ENCODE measurements at regions not wholly inside any gene's neighbourhood (a gene's known extent, or its start where the extent isn't known, plus 50 kb on each side); places are given as distances from the start of the nearest gene placed in this dataset.

DNA sequence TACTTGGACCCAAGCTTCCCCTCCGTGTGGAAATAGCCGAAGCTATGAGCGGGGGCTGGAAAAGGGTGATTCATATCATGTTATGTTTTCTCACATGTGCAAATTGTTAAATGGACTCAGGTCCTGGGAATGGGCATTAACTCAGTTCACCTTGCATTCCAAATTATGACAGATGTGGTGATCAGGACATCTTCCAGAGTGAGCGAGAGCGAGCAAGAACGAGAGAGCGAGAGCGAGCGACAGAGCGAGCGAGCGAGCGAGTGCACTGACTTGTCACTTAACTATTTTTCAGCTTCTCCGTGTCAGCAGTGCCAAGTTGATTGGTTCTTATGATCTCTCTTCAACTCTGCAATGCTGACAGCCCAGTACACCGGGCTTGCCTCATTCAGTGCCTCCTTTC is 437.4 kb upstream of the NRSN1 start:
- no peaks in the 10 kb centered on the region for H3K9me3 ChIP-seq (ENCODE audit: insufficient read depth, low read depth, low read length)
- TF ChIP-seq, protein P1, sequence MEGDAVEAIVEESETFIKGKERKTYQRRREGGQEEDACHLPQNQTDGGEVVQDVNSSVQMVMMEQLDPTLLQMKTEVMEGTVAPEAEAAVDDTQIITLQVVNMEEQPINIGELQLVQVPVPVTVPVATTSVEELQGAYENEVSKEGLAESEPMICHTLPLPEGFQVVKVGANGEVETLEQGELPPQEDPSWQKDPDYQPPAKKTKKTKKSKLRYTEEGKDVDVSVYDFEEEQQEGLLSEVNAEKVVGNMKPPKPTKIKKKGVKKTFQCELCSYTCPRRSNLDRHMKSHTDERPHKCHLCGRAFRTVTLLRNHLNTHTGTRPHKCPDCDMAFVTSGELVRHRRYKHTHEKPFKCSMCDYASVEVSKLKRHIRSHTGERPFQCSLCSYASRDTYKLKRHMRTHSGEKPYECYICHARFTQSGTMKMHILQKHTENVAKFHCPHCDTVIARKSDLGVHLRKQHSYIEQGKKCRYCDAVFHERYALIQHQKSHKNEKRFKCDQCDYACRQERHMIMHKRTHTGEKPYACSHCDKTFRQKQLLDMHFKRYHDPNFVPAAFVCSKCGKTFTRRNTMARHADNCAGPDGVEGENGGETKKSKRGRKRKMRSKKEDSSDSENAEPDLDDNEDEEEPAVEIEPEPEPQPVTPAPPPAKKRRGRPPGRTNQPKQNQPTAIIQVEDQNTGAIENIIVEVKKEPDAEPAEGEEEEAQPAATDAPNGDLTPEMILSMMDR (conservative IDR thresholded peaks at IDR 0.05; ENCODE audit: low read length), result no peak
- TF ChIP-seq EZH2phosphoT487 (IDR thresholded peaks at IDR 0.05; ENCODE audit: borderline replicate concordance), result no peak
- H3K4me1 ChIP-seq (ENCODE audit: insufficient read depth, low read length, poor library complexity, severe bottlenecking), result no peaks in the 10 kb centered on the region
- H3F3A ChIP-seq (ENCODE audit: low read depth), result no peaks in the 10 kb centered on the region
- H3K79me2 ChIP-seq (ENCODE audit: insufficient read depth, low read length), result no peaks in the 10 kb centered on the region
- no peaks in the 10 kb centered on the region for H3K36me3 ChIP-seq (ENCODE audit: insufficient read depth, low read length)
- no peak overlapping the region for H2AFZ ChIP-seq (ENCODE audit: low read length)
- H3K4me3 ChIP-seq (ENCODE audit: low read length, poor library complexity, severe bottlenecking), result no peak overlapping the region
- no peak overlapping the region for H3K4me2 ChIP-seq (ENCODE audit: low read depth, low read length, poor library complexity, severe bottlenecking)
- no peaks in the 10 kb centered on the region for H4K20me1 ChIP-seq (ENCODE audit: insufficient read depth, low read length, poor library complexity, severe bottlenecking)
- H3K27me3 ChIP-seq (ENCODE audit: insufficient read depth, low read length, poor library complexity, severe bottlenecking), result no peaks in the 10 kb centered on the region
- no peaks in the 10 kb centered on the region for H3K9me2 ChIP-seq (replicated peaks; ENCODE audit: low read depth, low read length)
- no peak overlapping the region for H3K9ac ChIP-seq (ENCODE audit: low read depth, low read length, poor library complexity, severe bottlenecking)

DNA sequence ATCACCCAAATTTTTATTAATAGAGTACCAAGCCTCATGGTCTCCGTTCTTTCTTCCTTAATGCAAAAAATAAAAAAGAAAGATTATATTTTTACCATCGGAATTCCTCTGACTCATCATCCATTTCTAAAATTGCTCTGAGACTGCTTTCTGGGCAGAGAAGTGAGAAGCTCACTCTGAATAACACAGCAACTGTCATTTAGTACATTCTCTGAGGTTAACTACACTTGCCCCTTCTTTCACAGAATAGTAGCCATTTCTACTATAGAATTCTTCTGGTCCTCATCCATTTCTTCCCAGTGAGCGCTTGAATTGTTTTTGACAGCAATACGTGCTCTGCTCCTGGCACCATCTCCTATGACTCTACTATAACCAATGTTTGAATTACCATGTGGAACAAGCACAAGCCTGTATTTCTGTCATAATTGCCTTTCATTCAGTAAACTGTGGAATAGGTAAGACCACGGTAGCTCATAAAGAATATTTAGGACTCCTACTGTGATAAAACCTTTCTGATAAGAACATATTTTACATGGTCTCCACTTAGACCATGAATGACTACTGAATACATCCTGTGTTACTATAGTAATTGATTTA is 435.5 kb upstream of the NRSN1 start:
- Histone ChIP-seq H3K79me2 (ENCODE audit: insufficient read depth, low read length) (no peaks in the 10 kb centered on the region), H3K9ac (ENCODE audit: low read depth, low read length, poor library complexity, severe bottlenecking) (no peak overlapping the region), H3K9me3 (ENCODE audit: insufficient read depth, low read depth, low read length) (no peaks in the 10 kb centered on the region), H3K27me3 (ENCODE audit: insufficient read depth, low read length, poor library complexity, severe bottlenecking) (no peaks in the 10 kb centered on the region), H2AFZ (ENCODE audit: low read length) (no peak overlapping the region), H4K20me1 (ENCODE audit: insufficient read depth, low read length, poor library complexity, severe bottlenecking) (no peaks in the 10 kb centered on the region), H3K4me1 (ENCODE audit: insufficient read depth, low read length, poor library complexity, severe bottlenecking) (no peaks in the 10 kb centered on the region), H3K9me2 (replicated peaks; ENCODE audit: low read depth, low read length) (no peaks in the 10 kb centered on the region), H3K36me3 (ENCODE audit: insufficient read depth, low read length) (no peaks in the 10 kb centered on the region), H3K4me2 (ENCODE audit: low read depth, low read length, poor library complexity, severe bottlenecking) (no peak overlapping the region), H3F3A (ENCODE audit: low read depth) (no peaks in the 10 kb centered on the region), H3K4me3 (ENCODE audit: low read length, poor library complexity, severe bottlenecking) (no peak overlapping the region)
- no peak for TF ChIP-seq EZH2phosphoT487 (IDR thresholded peaks at IDR 0.05; ENCODE audit: borderline replicate concordance)
- TF ChIP-seq, protein P1 (conservative IDR thresholded peaks at IDR 0.05; ENCODE audit: low read length), result no peak

DNA sequence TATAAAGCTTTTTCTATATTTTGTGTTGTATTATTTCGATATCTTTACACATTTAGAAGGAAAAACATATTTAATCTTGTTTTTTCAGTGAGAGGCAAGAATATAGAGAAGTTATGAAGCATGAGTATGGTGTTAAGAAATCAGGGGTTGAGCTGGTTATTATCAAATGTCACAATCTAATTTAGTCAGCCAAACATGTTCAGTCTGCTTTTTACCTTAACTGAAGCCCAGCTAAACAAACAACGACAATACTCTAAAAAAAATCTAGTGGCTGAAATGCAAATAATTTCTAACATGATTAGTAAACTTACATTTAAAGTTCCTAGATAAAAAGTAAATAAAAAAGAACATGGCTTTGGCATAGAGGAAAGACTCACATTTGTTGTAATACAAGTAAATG is 433.8 kb upstream of the NRSN1 start:
- no peak overlapping the region for H3K4me3 ChIP-seq (ENCODE audit: low read length, poor library complexity, severe bottlenecking)
- TF ChIP-seq, protein P1 (conservative IDR thresholded peaks at IDR 0.05; ENCODE audit: low read length), result no peak
- TF ChIP-seq EZH2phosphoT487 (IDR thresholded peaks at IDR 0.05; ENCODE audit: borderline replicate concordance), result no peak
- H3K4me2 ChIP-seq (ENCODE audit: low read depth, low read length, poor library complexity, severe bottlenecking), result no peak overlapping the region
- H3K9me2 ChIP-seq (replicated peaks; ENCODE audit: low read depth, low read length), result no peaks in the 10 kb centered on the region
- H3K9ac ChIP-seq (ENCODE audit: low read depth, low read length, poor library complexity, severe bottlenecking), result no peak overlapping the region
- no peaks in the 10 kb centered on the region for H3F3A ChIP-seq (ENCODE audit: low read depth)
- H2AFZ ChIP-seq (ENCODE audit: low read length), result no peak overlapping the region
- H3K36me3 ChIP-seq (ENCODE audit: insufficient read depth, low read length), result no peaks in the 10 kb centered on the region
- H3K9me3 ChIP-seq (ENCODE audit: insufficient read depth, low read depth, low read length), result no peaks in the 10 kb centered on the region
- H3K4me1 ChIP-seq (ENCODE audit: insufficient read depth, low read length, poor library complexity, severe bottlenecking), result no peaks in the 10 kb centered on the region
- H4K20me1 ChIP-seq (ENCODE audit: insufficient read depth, low read length, poor library complexity, severe bottlenecking), result no peaks in the 10 kb centered on the region
- no peaks in the 10 kb centered on the region for H3K27me3 ChIP-seq (ENCODE audit: insufficient read depth, low read length, poor library complexity, severe bottlenecking)
- H3K79me2 ChIP-seq (ENCODE audit: insufficient read depth, low read length), result no peaks in the 10 kb centered on the region

All from Loucy (cell line).